ENCODE measurements at regions not wholly inside any gene's neighbourhood (a gene's known extent, or its start where the extent isn't known, plus 50 kb on each side); places are given as distances from the start of the nearest gene placed in this dataset.

GRCh38 chr3:154684021-154684420 is 254.0 kb upstream of the GPR149 start:
- 88% methylated on average over 3 of the region's 3 CpGs for WGBS
- no peak overlapping the region for H3K23ac ChIP-seq (ENCODE audit: low read length in 2 of 2)

GRCh38 chr3:154678041-154678654 is 248.2 kb upstream of the GPR149 start:
- no peak overlapping the region for H3K23ac ChIP-seq (ENCODE audit: low read length in 2 of 2)
- no peak overlapping the region for H2AFZ ChIP-seq (ENCODE audit: low read depth, low read length)
- H3K4me1 ChIP-seq (ENCODE audit: control insufficient read depth, insufficient read depth, low read depth, low read length): no peaks in the 10 kb centered on the region
- H4K91ac ChIP-seq (ENCODE audit: low read length): no peak overlapping the region
- no peak overlapping the region for H2BK12ac ChIP-seq (ENCODE audit: low read length in 2 of 2)
- H4K8ac ChIP-seq (ENCODE audit: low read length): no peak overlapping the region
- H3K36me3 ChIP-seq (ENCODE audit: control insufficient read depth in 1 of 2, insufficient read depth in 2 of 2, low read depth in 1 of 2, low read length in 2 of 2): no peaks in the 10 kb centered on the region
- no peaks in the 10 kb centered on the region for H3K79me1 ChIP-seq (replicated peaks; ENCODE audit: low read length, poor library complexity, severe bottlenecking)
- H3K18ac ChIP-seq (ENCODE audit: low read depth in 1 of 2, low read length in 2 of 2): no peak overlapping the region
- H3K9me3 ChIP-seq (ENCODE audit: control insufficient read depth, low read length): peaks cover 6% of the 10 kb centered on the region
- DNase-seq: no peak
- no peak overlapping the region for H3K27ac ChIP-seq (ENCODE audit: low read length, poor library complexity, severe bottlenecking)
- no peak overlapping the region for H2BK15ac ChIP-seq (ENCODE audit: low read depth, poor library complexity, severe bottlenecking)
- H2AK5ac ChIP-seq (ENCODE audit: low read length, severe bottlenecking): no peak overlapping the region
- no CpG with 5 or more reads among the region's 1 CpG for WGBS
- no peak overlapping the region for H2BK5ac ChIP-seq (ENCODE audit: low read depth, low read length, poor library complexity, severe bottlenecking)
- no peaks in the 10 kb centered on the region for H3K27me3 ChIP-seq (ENCODE audit: control insufficient read depth in 1 of 2, insufficient read depth in 1 of 2, low read length in 2 of 2)
- no peak overlapping the region for H3K14ac ChIP-seq (ENCODE audit: low read length in 2 of 2)
- no peak overlapping the region for H3K4ac ChIP-seq (ENCODE audit: low read depth in 1 of 2, low read length in 2 of 2)
- no peak overlapping the region for H2BK120ac ChIP-seq (ENCODE audit: low read depth, low read length)
- no peak overlapping the region for H3K9ac ChIP-seq (ENCODE audit: low read length)
- H3K4me2 ChIP-seq (ENCODE audit: low read length, poor library complexity, severe bottlenecking): no peak overlapping the region
- no peak overlapping the region for H3K4me3 ChIP-seq (ENCODE audit: insufficient read depth in 1 of 2, low read depth in 1 of 2, low read length in 2 of 2)

More at GRCh38 chr3:154684021-154684420, 254.0 kb upstream of the GPR149 start:
- no peak overlapping the region for H4K8ac ChIP-seq (ENCODE audit: low read length)
- H3K14ac ChIP-seq (ENCODE audit: low read length in 2 of 2): no peak overlapping the region
- no peak overlapping the region for H3K4me2 ChIP-seq (ENCODE audit: low read length, poor library complexity, severe bottlenecking)
- no peaks in the 10 kb centered on the region for H3K36me3 ChIP-seq (ENCODE audit: control insufficient read depth in 1 of 2, insufficient read depth in 2 of 2, low read depth in 1 of 2, low read length in 2 of 2)
- H2AK5ac ChIP-seq (ENCODE audit: low read length, severe bottlenecking): no peak overlapping the region
- H2AFZ ChIP-seq (ENCODE audit: low read depth, low read length): no peak overlapping the region
- H3K4me3 ChIP-seq (ENCODE audit: insufficient read depth in 1 of 2, low read depth in 1 of 2, low read length in 2 of 2): no peak overlapping the region
- no peaks in the 10 kb centered on the region for H3K4me1 ChIP-seq (ENCODE audit: control insufficient read depth, insufficient read depth, low read depth, low read length)
- H3K27me3 ChIP-seq (ENCODE audit: control insufficient read depth in 1 of 2, insufficient read depth in 1 of 2, low read length in 2 of 2): no peaks in the 10 kb centered on the region
- H2BK12ac ChIP-seq (ENCODE audit: low read length in 2 of 2): no peak overlapping the region
- no peak overlapping the region for H4K91ac ChIP-seq (ENCODE audit: low read length)
- no peaks in the 10 kb centered on the region for H3K79me1 ChIP-seq (replicated peaks; ENCODE audit: low read length, poor library complexity, severe bottlenecking)
- H3K4ac ChIP-seq (ENCODE audit: low read depth in 1 of 2, low read length in 2 of 2): no peak overlapping the region
- H3K9me3 ChIP-seq (ENCODE audit: control insufficient read depth, low read length): peaks cover 17% of the 10 kb centered on the region
- H2BK15ac ChIP-seq (ENCODE audit: low read depth, poor library complexity, severe bottlenecking): no peak overlapping the region
- peak overlapping the region in 1 of 2 experiments; percentile 9 for H3K18ac ChIP-seq (ENCODE audit: low read depth in 1 of 2, low read length in 2 of 2)
- no peak overlapping the region for H3K9ac ChIP-seq (ENCODE audit: low read length)
- no peak overlapping the region for H3K27ac ChIP-seq (ENCODE audit: low read length, poor library complexity, severe bottlenecking)
- H2BK5ac ChIP-seq (ENCODE audit: low read depth, low read length, poor library complexity, severe bottlenecking): no peak overlapping the region
- H2BK120ac ChIP-seq (ENCODE audit: low read depth, low read length): no peak overlapping the region
- DNase-seq: no peak

- Histone ChIP-seq H3K4me2 (ENCODE audit: low read length, poor library complexity, severe bottlenecking) (no peak overlapping the region), H2BK15ac (ENCODE audit: low read depth, poor library complexity, severe bottlenecking) (no peak overlapping the region), H4K91ac (ENCODE audit: low read length) (no peak overlapping the region), H2BK5ac (ENCODE audit: low read depth, low read length, poor library complexity, severe bottlenecking) (no peak overlapping the region), H2BK120ac (ENCODE audit: low read depth, low read length) (no peak overlapping the region), H3K36me3 (ENCODE audit: control insufficient read depth in 1 of 2, insufficient read depth in 2 of 2, low read depth in 1 of 2, low read length in 2 of 2) (no peaks in the 10 kb centered on the region), H2AFZ (ENCODE audit: low read depth, low read length) (no peak overlapping the region), H3K27ac (ENCODE audit: low read length, poor library complexity, severe bottlenecking) (no peak overlapping the region), H3K4me3 (ENCODE audit: insufficient read depth in 1 of 2, low read depth in 1 of 2, low read length in 2 of 2) (no peak overlapping the region), H2AK5ac (ENCODE audit: low read length, severe bottlenecking) (no peak overlapping the region), H3K14ac (ENCODE audit: low read length in 2 of 2) (no peak overlapping the region), H3K79me1 (replicated peaks; ENCODE audit: low read length, poor library complexity, severe bottlenecking) (no peaks in the 10 kb centered on the region), H3K4me1 (ENCODE audit: control insufficient read depth, insufficient read depth, low read depth, low read length) (no peaks in the 10 kb centered on the region), H3K27me3 (ENCODE audit: control insufficient read depth in 1 of 2, insufficient read depth in 1 of 2, low read length in 2 of 2) (no peaks in the 10 kb centered on the region), H2BK12ac (ENCODE audit: low read length in 2 of 2) (no peak overlapping the region), H4K8ac (ENCODE audit: low read length) (no peak overlapping the region), H3K4ac (ENCODE audit: low read depth in 1 of 2, low read length in 2 of 2) (no peak overlapping the region), H3K9me3 (ENCODE audit: control insufficient read depth, low read length) (no peaks in the 10 kb centered on the region), H3K9ac (ENCODE audit: low read length) (no peak overlapping the region), H3K18ac (ENCODE audit: low read depth in 1 of 2, low read length in 2 of 2) (no peak overlapping the region), H3K23ac (ENCODE audit: low read length in 2 of 2) (no peak overlapping the region)
- WGBS: no CpG with 5 or more reads among the region's 1 CpG
- no peak for DNase-seq
These were observed 238.8 kb upstream of the GPR149 start for GRCh38 chr3:154668835-154669234.

- H3K9me3 ChIP-seq (ENCODE audit: control insufficient read depth, low read length): no peaks in the 10 kb centered on the region
- no peak overlapping the region for H3K27ac ChIP-seq (ENCODE audit: low read length, poor library complexity, severe bottlenecking)
- no peaks in the 10 kb centered on the region for H3K4me1 ChIP-seq (ENCODE audit: control insufficient read depth, insufficient read depth, low read depth, low read length)
- no peak overlapping the region for H2BK5ac ChIP-seq (ENCODE audit: low read depth, low read length, poor library complexity, severe bottlenecking)
- no peak overlapping the region for H3K18ac ChIP-seq (ENCODE audit: low read depth in 1 of 2, low read length in 2 of 2)
- no peak overlapping the region for H3K23ac ChIP-seq (ENCODE audit: low read length in 2 of 2)
- H2BK15ac ChIP-seq (ENCODE audit: low read depth, poor library complexity, severe bottlenecking): no peak overlapping the region
- H2BK12ac ChIP-seq (ENCODE audit: low read length in 2 of 2): no peak overlapping the region
- no peak overlapping the region for H2AK5ac ChIP-seq (ENCODE audit: low read length, severe bottlenecking)
- no peak overlapping the region for H3K9ac ChIP-seq (ENCODE audit: low read length)
- no peak overlapping the region for H4K91ac ChIP-seq (ENCODE audit: low read length)
- H3K79me1 ChIP-seq (replicated peaks; ENCODE audit: low read length, poor library complexity, severe bottlenecking): no peaks in the 10 kb centered on the region
- no CpG with 5 or more reads among the region's 2 CpGs for WGBS
- H2AFZ ChIP-seq (ENCODE audit: low read depth, low read length): no peak overlapping the region
- H3K4ac ChIP-seq (ENCODE audit: low read depth in 1 of 2, low read length in 2 of 2): no peak overlapping the region
- no peak overlapping the region for H2BK120ac ChIP-seq (ENCODE audit: low read depth, low read length)
- H3K27me3 ChIP-seq (ENCODE audit: control insufficient read depth in 1 of 2, insufficient read depth in 1 of 2, low read length in 2 of 2): no peaks in the 10 kb centered on the region
- DNase-seq: no peak
- no peak overlapping the region for H3K4me3 ChIP-seq (ENCODE audit: insufficient read depth in 1 of 2, low read depth in 1 of 2, low read length in 2 of 2)
- no peak overlapping the region for H3K4me2 ChIP-seq (ENCODE audit: low read length, poor library complexity, severe bottlenecking)
- H3K14ac ChIP-seq (ENCODE audit: low read length in 2 of 2): no peak overlapping the region
- H4K8ac ChIP-seq (ENCODE audit: low read length): no peak overlapping the region
- H3K36me3 ChIP-seq (ENCODE audit: control insufficient read depth in 1 of 2, insufficient read depth in 2 of 2, low read depth in 1 of 2, low read length in 2 of 2): no peaks in the 10 kb centered on the region
These were observed 238.2 kb upstream of the GPR149 start for GRCh38 chr3:154668187-154668586.

Data from mesenchymal stem cell (in vitro differentiated cells and primary cell).